Coronary artery (tissue), 2 donors: ENCODE measurements at regions not wholly inside any gene's neighbourhood (a gene's known extent, or its start where the extent isn't known, plus 50 kb on each side); places are given as distances from the start of the nearest gene placed in this dataset.

Experiments
- DNase-seq: peaks from one replicate; pipeline ENCODE4 v3.0.0-alpha.2; 2017; ENCODE audit warnings: low spot score
- H3K27ac ChIP-seq, 2 donors: fragments of 200-600 bp; sonication (generic); one replicate each; pipeline ENCODE4 v1.5.1; 2016 to 2019
- H3K4me3 ChIP-seq: fragments of 200-600 bp; sonication (generic); 2 replicates; pipeline ENCODE4 v1.5.1; 2016; ENCODE audit warnings: mild to moderate bottlenecking, moderate library complexity
- TF ChIP-seq, protein P1 (sequence below): fragments of 200-600 bp; sonication (generic); IDR thresholded peaks from one replicate; pipeline ENCODE4 v1.5.1; 2019; ENCODE audit warnings: antibody characterized with exemption

DNA sequence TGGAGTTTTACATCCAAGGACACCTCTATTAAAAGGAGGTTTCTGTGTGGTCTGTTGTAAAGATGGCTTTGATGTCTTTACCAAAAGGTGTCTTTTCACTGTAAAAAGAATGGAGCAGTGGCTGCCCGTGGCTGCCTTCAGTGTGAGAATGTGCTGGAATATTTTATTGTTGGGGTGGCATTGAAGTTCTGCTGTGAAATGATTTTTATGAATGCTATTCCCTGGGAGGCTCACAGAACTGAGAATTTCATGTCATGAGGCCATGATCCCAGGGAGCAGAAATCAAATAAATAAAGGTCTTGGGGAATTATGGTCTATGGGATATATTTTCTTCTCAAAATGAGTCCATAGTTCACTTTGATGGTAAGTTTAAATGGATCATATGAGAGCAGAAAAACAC, 425.2 kb upstream of the ZNF608 start:
- H3K27ac ChIP-seq: no peak overlapping the region
- H3K4me3 ChIP-seq: no peak overlapping the region
- TF ChIP-seq, protein P1, sequence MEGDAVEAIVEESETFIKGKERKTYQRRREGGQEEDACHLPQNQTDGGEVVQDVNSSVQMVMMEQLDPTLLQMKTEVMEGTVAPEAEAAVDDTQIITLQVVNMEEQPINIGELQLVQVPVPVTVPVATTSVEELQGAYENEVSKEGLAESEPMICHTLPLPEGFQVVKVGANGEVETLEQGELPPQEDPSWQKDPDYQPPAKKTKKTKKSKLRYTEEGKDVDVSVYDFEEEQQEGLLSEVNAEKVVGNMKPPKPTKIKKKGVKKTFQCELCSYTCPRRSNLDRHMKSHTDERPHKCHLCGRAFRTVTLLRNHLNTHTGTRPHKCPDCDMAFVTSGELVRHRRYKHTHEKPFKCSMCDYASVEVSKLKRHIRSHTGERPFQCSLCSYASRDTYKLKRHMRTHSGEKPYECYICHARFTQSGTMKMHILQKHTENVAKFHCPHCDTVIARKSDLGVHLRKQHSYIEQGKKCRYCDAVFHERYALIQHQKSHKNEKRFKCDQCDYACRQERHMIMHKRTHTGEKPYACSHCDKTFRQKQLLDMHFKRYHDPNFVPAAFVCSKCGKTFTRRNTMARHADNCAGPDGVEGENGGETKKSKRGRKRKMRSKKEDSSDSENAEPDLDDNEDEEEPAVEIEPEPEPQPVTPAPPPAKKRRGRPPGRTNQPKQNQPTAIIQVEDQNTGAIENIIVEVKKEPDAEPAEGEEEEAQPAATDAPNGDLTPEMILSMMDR: no peak
- no peak for DNase-seq

DNA sequence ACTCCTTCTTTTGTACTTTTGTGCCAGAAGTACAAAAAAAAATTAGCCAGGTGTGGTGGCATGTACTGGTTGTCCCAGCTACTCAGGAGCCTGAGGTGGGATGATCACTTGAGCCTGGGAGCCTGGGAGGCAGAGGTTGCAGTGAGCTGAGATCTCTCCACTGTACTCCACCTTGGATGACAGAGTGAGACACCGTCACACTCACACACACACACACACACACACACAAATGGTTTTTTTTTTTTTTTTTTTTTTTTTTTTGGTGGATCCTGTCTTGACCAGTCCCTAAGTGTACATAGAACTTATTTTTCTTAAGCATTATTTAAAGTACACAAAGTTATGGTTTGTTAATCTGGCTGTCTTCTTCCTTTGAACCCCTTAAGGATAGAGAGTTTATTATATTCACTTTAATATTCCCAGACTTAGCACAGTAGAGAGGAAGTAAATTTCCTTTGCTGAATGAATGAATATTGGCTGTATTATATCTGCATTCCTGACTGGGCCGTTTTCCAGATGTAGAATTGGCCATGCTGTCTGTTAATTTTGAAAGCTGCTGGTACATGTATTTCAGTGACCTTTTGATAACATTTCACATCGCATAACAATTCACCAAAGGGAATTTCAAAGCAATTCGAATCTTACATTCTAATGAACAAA, 429.0 kb upstream of the ZNF608 start:
- Histone ChIP-seq H3K27ac (no peak overlapping the region), H3K4me3 (no peak overlapping the region)
- TF ChIP-seq, protein P1: no peak
- DNase-seq: no peak

DNA sequence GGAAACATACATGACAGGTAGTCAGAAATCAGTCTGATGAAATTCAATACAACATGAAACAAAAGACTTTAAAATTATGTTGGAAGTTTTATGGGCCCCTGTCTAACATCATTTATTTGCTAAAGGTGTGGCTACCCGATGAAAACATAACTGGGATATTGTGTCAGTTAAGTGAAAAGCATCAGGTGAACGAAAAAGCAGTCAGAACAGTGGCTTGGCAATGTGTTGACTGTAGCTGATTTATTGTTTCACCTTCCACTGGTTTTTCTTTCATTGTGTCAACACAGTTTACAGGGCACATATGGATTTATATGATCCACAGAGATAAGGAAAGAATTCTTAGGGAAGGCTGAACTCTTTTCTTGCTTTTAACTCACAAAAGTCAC, 429.6 kb upstream of the ZNF608 start:
- DNase-seq: no peak
- TF ChIP-seq, protein P1: no peak
- no peak overlapping the region for H3K4me3 ChIP-seq
- H3K27ac ChIP-seq: no peak overlapping the region

DNA sequence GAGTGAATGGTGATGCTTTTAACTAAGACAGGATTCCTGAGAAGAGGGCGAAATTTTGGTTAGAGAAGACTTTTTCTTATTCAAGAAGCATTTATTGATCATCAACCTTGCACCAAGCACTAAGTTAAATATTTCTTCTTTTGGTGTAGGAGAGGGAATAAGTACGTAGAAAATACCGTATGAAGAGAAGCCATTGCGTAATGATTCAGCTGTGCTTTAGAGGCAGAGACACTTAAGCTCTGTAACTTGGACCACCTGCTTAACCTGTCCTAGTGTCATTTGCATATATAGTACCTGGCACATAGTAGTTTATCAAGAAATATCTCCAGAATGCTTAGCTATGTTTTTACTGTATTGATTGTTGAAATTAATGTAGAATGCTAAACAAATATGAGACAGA, 430.9 kb upstream of the ZNF608 start:
- TF ChIP-seq, protein P1: no peak
- H3K4me3 ChIP-seq: no peak overlapping the region
- no peak overlapping the region for H3K27ac ChIP-seq
- DNase-seq: no peak

DNA sequence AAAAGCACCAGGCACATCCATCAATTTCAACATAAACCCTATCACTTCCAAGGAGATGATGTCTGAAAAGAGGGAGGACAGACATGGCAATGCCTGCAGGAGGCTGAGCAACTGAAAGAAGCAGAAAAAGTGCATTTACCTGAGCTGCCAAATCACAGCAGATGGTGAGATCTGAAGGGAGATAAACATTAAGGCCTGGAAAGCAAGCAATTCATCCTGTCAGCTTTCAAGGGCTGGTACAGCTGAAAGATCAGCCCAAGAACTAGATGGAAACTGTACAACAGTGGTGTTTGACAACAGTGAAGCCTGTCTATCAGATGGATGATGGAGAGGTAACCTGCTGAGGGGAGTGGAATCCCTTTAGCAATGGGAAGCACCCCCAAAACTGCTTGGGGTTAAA, 433.2 kb upstream of the ZNF608 start:
- no peak overlapping the region for H3K4me3 ChIP-seq
- TF ChIP-seq, protein P1: no peak
- no peak overlapping the region for H3K27ac ChIP-seq
- DNase-seq: no peak

DNA sequence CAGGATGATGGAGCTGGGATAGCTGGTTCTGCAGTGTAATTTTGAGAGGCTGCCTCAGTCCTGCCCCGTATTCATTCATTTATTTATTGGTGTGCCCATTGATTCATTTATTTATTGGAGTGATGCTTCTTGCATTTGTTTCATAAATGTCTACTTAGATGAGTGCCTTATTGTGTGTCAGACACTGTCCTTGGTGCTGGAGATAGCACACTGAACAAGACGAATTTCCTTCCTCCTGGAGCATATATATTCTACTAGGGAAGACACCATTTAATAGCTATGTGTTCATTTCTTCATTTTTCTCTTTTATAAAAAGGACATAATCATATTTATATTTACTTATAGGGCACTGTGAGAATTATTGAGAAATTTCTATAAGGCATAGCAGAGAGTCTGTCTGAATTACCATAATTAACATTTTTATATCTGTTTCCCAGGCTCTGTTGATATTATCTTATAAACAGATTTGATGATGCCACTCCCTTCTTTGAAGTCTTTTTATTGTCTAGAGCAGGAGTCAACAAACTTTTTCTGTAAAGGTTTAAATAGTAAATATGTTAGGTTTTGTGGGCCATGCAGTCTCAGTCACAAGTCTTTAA, 433.9 kb upstream of the ZNF608 start:
- no peak overlapping the region for H3K4me3 ChIP-seq
- DNase-seq: no peak
- TF ChIP-seq, protein P1: no peak
- H3K27ac ChIP-seq: no peak overlapping the region

DNA sequence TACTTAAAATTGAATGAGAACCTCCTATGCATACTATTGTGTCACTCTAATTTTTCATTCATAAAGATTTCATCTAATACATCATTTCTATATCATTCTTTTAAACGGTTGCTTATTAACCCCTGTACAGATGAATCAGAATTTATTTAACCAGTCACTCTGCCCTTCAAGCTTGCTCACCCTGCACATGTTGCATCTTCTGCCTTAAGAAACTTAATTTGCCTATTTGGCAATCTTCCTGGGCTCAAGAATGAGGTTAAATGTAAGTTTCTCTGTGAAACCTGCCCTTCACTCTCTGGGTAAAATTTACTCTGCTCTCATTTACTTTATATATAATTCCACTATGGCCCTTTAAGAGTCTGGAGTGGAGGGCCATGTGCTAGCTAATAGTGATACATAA, 434.7 kb upstream of the ZNF608 start:
- no peak for DNase-seq
- TF ChIP-seq, protein P1: no peak
- Histone ChIP-seq H3K4me3 (no peak overlapping the region), H3K27ac (no peak overlapping the region)
